CD4-positive, alpha-beta T cell treated with Interleukin-4 for 1 hour (primary cell): ENCODE measurements at regions not wholly inside any gene's neighbourhood (a gene's known extent, or its start where the extent isn't known, plus 50 kb on each side); places are given as distances from the start of the nearest gene placed in this dataset.
"Not testable (repeated sequence)": the region's sequence is repeated elsewhere in the genome, so short reads cannot be mapped to it uniquely, and the experiment has no call there.

ENCODE experiments used
- DNase-seq, 2 donors: peaks; one replicate each; pipeline ENCODE4 v3.0.0-alpha.2; 2020 to 2022

DNA sequence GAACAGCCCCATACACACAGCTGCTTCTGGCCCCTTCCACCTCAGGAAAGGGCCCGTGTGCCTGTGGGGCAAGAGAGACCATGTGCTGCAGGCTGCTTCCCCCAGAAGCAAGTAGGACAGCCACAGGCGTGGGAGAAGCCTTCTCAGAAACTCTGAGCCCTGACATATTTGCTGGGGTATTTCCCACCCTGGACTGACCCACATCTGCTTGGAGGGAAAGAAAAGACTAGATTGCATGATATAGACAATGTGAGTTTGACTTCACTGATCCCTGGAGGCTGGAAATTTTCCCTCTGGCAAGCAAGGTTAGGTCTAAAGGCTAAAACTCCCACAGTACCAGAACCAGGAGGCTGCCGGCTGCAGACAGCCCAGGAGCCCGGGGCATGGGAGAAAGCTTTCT, 213.3 kb upstream of the SSTR4 start:
- no peak for DNase-seq

DNA sequence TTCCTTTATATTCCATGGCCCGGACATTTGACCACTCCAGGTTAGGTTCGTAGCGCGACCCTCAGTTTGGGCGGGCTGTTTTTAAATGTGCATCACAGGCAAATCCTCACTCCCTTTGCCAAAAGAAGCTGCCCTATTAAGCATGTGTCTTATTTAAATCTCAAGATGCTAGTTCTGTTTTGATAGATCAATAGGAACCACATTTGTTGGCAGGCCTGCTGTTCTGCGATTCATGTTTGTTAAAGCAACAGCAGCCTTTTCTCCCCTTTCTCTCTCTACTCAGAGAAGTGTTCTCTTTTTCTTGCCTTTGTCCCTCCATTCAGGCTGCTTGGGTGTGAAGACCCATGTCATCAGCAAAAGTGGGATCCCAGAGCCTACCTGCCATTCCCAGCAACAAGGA, 212.0 kb upstream of the SSTR4 start:
- DNase-seq: no peak

DNA sequence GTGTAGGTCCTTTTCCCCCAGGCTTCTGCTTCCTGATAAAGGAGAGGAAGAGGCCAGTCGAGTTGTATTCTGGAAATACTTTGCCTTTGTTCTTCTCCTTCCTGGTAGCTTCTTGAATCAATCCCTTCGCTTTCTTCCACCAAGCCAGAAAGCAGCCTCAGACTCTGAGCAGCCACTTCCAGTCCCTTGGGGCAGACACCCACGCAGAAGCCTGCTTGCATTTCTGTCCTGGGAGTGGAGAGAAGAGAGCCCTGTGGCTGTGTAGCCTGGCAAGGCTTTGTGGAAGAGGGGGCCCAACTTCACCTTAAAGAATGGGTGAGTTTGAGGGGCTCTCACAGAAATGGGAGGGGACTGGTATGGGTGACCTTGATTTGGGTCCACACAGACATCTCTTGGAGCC, 211.0 kb upstream of the SSTR4 start:
- no peak for DNase-seq

DNA sequence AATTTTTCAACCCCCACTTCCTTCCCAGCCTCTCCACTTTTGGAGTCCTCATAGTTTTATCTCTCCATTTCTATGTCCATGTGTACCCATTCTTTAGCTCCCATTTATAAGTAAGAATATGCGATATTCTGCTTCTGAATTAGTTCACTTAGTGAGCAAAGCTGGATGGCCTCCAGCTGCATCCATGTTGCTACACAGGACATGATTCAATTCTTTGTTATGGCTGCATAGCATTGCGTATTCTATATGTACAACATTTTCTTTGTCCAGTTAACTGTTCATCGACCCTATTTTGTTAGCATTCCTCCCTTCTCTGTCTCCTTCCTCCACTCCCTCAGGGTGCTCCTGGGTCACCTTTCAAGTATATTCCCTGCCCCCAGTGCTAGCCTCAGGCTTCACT, 210.0 kb upstream of the SSTR4 start:
- DNase-seq: no peak

DNA sequence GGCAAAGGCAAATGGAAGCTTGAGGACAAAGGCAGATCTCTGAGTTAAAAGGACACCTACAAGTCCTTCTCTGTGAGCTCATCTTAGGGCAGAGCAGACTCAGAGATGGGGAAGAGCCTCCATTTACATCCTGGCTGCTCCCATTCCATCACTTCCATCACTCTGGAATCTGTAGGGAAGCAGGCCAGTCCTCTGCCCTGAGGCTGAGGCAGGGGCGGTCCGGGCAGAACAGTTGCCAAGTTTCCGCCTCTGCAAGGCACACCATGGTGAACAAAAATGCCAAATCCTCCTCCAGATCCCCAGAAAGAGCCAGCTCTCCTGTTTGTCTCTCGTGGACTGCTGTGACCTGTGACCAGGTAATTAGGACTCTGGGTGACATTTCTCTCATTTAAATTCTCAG, 209.6 kb upstream of the SSTR4 start:
- DNase-seq: no peak

DNA sequence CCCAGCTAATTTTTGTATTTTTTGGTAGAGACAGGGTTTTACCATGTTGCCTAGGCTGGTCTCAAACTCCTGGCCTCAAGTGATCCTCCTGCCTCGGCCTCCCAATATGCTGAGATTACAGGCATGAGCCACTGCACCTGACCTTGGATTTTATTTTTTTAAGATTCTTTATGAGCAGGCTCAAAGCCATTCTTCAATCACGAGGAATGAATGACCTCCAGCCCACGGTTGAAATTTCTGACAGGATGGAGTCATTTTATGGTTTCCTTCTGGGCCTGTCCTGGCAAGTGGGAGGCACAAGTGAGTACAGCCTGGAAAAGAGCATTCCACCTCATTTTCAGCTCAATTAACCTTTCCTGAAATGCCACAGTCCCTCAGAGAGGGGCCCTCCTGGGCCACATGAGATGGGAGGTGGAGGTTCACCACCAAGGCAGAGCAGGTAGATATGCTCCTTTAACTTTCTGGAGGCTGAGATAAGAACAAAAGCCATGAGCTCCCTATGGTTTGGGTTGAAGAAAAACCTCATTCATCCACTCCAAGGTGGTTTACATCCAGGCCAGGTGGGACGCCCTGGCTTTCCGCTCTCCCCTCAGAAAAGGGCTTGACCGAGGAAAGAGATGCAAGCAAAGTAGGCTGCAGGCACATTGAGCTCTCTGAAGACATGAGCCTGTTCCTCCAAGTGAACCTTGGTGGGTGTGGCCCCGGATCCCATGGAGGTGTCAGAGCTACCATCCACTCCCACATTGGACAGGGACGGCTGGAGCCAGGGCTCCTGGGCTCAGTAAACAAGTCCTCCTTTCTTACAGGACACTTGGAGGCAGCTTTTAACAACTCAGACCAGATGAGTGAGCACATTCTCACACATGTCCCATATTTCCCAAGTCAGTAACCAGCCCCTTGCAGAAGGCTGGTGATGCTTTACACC, 208.5 kb upstream of the SSTR4 start:
- no peak for DNase-seq

DNA sequence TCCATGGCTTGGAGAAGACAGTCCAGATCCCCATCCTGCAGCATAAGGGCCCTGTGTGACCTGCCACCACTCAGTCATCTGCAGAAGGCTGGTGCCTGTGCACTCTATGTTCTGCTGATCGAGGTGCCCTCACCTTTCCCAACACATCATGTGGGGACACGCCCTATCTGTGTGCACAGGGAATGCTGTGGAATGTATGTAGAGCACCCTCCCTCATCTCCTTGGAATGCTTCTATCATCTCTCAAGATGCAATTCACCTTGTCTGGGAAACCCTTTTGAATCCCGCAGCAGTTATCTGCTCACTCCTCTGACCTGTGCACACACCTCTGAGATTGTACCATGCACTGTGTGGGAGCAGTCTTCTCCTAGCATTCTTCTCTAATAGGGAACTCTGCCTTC, 207.2 kb upstream of the SSTR4 start:
- DNase-seq: no peak

DNA sequence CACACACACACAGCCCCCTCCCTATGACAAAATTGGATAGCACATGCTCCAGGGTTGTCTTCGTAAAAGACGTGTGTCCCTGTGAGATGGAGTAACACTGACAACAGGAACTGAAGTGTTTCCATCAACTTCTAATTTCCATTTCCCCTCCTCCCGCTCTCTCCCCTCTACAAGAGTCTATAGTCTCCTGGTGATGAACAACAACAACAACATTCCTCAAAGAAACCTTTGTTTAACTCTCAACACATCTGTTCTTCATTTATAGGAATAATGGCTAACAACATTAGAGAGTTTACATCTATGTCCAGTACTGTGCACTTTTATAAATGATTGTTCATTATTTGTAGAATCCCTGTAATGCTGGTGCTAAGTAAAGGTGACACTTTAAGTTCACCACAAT, 205.8 kb upstream of the SSTR4 start:
- no peak for DNase-seq

DNA sequence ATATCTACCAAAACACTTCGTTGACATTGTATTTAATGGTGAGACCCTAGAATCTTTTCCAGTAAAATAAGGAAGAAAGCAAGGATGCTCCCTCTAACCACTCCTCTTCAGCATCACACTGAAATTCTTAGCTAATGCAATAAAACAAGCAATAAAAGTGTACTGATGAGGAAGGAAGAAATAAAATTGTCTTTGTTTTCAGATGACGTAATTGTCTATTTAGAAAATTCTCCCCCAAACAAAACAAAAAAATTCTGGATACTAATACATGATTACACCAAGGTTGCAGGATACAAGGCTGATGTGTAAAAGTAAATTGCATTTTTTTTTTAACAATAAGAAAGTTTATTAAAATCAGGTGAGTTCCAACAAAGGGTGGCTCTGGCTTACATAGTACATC, 205.0 kb upstream of the SSTR4 start:
- DNase-seq: no peak

DNA sequence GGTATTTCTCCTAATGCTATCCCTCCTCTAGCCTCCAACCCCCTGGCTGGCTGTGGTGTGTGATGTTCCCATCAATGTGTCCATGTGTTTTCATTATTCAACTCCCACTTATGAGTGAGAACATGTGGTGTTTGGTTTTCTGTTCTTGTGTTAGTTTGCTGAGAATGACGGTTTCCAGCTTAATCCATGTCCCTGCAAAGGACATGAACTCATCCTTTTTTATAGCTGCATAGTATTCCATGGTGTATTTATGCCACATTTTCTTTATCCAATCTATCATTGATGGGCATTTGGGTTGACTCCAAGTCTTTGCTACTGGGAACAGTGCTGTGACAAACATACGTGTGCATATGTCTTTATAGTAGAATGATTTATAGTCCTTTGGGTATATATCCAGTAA, 204.4 kb upstream of the SSTR4 start:
- DNase-seq: not testable (repeated sequence)

DNA sequence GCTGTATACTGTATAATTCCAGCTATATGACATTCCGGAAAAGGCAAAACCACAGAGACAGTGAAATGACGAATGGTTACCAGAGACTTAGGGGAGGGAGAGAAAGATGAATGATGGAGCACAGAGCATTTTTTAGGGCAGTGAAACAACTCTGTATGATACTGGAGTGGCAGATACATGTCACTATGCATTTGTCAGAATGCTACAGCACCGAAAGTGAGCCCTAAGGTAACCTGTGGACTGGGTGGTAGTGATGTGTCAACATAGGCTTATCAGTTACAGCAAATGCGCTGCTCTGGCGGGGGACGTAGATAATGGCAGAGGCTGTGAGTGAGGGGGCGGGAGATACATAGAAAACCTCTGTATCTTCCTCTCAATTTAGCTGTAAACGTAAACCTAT, 201.3 kb upstream of the SSTR4 start:
- no peak for DNase-seq

DNA sequence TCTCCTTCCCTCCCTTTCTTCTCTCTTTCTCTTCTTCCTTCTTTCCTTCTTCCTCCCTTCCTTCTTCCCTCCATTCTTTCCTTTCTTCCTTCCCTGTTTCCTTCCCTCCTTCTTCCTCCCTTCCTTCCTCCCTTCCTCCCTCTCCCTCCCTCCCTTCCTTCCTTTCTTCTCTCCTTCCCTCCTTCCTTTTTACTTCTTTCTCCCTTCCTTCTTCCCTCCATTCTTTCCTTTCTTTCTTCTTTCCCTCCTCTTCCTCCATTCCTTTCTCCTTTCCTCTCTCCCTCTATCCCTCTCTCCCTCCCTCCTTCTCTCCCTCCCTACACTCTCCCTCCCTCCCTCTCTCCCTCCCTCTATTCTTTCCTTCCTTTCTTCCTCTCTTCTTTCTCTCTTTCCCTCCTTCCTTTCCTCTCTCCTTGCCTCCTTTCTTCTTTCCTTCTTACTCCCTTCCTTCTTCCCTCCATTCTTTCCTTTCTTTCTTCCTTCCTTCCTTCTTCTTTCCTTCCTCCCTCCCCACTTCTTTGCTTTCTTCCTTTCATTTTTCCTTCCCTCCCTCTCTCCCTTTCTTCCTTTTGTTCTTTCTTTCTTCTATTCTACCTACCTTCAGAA, 200.4 kb upstream of the SSTR4 start:
- DNase-seq: no peak

DNA sequence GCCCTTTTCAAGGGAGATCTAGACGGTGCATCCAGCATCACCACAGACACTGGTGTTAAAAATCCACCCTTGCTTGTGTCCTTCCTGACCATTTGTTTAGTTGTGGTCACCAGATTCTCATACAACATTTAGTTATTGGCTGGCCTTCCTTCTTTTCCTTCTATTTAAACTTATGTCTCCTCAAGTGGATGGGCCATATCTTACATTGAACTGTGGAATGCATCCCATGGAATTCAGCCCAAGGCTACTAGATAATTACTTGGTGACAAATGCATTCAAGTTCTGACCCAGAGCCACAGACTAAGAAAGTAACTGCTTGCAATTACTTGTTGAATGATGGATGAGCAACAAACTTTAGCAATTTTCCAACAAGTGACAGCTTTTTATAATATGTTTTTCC, 198.9 kb upstream of the SSTR4 start:
- DNase-seq: no peak

DNA sequence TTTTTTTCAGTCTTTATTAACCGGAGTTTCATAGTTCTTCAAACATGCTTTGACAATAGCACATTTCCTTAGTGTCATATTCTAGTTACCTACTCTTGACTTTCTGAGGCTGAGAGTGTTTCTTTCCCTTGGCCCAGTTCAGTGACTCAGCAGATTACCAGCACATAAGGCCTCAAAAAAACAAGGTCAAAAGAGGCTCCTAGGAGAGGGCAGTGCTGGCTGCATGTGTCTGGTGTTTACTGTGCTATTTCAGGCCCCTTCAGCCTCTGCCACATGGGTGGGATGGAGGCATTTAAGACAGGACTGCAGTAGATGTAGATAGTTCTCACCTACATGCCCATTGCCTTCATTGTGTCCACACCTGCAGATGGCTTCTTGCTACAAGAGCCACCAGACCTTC, 198.2 kb upstream of the SSTR4 start:
- DNase-seq: no peak

DNA sequence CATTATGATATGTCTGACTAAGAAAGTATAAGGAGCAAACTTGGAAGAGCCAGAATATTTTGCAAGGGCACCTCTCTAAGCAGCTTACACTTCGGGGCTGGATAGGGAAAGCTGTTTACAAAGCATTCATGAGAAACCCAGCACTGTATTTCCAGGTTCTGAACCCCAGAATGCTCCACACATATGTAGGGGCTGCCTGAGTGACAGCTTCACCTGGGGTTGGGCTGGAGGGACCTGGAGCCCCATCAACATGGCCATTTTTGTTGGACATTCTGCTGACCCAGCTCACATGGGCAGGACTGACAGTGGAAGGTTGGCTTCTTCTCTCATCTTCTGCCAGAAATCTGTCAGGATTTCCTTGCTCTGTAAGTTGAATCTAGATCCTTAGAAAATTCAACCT, 197.1 kb upstream of the SSTR4 start:
- DNase-seq: no peak

DNA sequence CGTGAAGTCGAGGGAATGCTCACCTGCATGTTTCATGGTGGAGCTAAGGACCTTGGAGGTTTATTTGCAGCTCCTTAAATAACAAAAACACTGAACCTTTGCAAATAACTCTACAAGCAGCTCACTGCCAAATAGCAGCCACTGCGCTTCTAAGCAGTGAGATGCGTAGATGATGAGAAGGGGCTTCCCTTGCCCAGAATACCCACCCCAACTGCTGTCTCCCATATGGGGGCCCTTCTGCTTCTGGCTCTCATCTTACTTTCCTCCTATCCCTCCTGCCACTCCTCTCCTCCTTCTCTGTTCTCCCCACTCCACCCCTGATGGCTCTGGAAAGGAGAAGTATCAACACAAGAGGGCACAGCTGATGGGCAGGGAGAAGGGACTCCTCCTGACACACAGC, 193.3 kb upstream of the SSTR4 start:
- no peak for DNase-seq

DNA sequence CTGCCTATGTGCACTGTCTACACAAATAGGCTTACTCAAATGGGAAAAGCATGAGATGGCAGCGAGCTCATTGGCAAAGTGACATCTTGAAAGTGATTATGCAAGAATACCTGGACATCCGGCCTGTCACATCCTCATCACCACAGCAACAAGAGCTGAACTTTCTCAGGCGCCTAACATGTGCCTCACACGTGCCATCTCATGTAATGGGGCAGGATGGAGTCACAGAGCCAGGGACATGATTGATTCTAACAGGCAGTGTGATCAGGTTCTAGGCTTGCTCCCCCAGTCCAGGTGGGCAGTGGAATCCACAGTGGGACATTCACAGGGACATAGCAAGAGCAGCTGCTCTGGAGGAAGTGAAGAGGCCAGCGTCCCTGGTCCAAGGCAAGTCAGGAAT, 192.3 kb upstream of the SSTR4 start:
- no peak for DNase-seq

DNA sequence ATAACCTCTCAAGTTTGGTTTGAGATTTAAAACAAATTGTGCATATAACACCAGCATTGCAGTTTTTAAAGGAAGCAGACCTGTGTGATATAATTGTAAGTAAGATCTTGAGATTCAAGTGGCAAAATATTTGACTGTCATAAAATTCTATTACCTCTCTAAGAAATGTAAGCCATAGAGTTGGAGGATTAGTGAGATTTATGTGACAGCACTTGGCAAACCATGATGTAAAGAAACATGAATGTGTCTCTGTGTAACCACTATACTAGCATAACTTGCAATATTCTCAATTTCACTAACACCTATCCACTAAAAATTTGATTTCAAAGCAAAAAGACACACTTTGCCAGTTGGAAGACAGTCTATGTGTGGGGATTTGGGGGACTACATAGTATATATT, 190.2 kb upstream of the SSTR4 start:
- no peak for DNase-seq

DNA sequence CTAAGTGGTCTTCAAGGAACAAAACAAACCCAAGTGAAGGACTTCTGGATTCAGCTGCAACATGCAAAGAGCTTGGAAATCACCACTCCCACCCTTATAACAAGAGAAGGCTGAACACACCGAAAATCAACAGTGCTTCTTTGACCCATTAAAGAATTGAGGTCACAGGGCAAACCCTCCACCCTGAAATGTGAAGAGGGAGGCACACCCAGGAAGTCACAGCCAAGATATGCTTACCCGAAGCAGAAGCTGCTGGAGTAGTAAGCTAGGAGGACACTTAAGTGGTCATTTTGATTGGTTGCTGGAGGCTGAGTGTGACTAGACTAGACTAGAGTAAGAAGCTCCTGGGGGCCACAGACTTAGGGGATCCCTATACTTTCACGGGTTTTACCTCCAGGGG, 188.2 kb upstream of the SSTR4 start:
- no peak for DNase-seq

DNA sequence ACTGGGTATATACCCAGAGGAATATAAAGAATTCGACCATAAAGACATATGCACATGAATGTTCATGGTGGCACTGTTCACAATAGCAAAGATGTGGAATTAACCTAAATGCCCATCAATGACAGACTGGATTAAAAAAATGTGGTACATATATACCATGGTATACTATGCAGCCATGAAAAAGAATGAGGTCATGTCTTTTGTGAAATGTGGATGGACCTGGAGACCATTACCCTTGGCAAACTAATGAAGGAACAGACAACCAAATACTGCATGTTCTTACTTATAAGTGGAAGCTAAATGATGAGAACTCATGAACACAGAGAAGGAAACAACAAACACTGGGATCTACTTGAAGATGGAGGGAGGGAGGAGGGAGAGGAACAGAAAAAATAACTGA, 186.7 kb upstream of the SSTR4 start:
- DNase-seq: no peak

DNA sequence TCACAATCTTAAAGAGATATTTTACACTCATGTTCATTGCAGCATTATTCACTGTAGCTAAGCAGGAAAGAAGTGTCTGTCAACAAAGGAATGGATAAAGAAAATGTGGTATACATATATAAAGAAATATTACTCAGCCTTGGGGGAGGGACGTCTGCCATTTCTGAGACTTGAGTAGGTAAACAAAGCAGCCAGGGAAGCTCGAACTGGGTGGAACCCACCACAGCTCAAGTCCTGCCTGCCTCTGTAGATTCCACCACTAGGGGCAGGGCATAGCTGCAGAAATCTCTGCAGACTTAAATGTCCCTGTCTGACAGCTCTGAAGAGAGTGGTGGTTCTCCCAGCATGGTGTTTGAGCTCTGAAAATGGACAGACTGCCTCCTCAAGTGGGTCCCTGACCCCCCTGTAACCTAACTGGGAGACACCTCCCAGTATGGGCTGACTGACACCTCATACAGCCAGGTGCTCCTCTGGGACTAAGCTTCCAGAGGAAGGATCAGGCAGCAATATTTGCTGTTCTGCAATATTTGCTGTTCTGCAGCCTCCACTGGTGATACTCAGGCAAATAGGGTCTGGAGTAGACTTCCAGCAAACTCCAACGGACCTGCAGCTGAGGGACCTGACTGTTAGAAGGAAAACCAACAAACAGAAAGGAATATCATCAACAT, 183.3 kb upstream of the SSTR4 start:
- not testable (repeated sequence) for DNase-seq

DNA sequence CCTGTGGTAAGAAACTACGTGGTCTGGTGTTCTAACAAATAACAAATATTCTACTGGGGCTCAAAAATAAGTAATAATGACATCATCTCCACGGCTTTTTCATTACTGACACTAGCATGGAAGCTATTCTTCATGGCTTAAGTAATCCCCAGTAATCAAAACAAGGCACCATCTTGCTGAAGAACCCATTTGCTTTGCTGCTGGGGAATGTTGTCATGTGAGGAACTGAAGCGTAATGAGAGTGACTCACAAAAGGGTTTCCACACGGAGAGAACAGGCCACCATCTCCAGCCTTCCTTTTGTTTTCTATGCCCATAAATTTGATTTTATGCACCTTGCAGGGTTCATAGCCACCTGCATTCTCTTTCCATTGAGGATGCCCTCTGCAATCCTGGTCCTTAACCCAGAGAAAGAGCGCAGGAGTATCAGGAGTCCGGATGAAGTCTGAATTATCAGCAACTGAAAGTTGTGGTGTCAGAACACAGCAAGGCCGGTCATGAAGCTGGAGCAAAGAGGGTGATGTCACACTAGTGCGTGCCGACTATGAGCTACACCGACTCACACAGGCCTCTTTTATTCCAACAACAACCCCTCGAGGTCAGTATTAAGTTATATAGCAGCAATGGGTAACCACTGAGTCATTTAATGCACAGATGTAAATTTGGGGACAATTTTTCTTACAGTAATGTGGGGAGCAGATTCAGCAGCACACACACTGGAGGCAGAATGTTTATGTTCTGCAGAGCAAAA, 173.7 kb upstream of the SSTR4 start:
- no peak for DNase-seq

DNA sequence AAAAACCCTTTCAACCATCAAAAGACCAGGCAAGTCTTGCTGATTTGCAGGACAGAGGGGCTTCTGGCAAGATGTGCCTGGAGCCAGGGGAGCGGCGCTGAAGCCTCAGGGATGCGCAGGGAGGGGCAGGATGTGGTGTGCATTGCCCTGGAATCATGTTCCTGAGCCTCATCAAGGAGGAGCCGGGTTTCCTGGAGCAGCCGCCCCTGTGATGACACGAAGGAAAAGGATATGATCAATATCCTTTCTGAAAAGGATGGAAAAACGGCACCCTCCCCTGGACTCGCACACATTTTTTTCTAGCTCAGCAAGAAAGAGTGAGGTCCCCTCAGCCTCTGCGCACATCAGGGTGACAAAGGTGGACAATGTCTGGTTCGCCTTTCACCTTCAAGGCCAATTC, 173.1 kb upstream of the SSTR4 start:
- DNase-seq: no peak
